ENCODE measurements at regions not wholly inside any gene's neighbourhood (a gene's known extent, or its start where the extent isn't known, plus 50 kb on each side); places are given as distances from the start of the nearest gene placed in this dataset.

GRCh38 chr6:133644892-133645619 lies 243.9 kb upstream of the TCF21 start:
- H3K9me3 Mint-ChIP-seq = no peaks in the 10 kb centered on the region

GRCh38 chr6:133645966-133646740 lies 242.8 kb upstream of the TCF21 start:
- Mint-ChIP-seq H3K36me3 (no peaks in the 10 kb centered on the region), H3K27me3 (peaks cover 10% of the 10 kb centered on the region), H3K9me3 (no peaks in the 10 kb centered on the region), H3K4me1 (no peaks in the 10 kb centered on the region), H3K27ac (no peak overlapping the region), H3K4me3 (no peak overlapping the region)
- DNase-seq = no peak

More at GRCh38 chr6:133644892-133645619, 243.9 kb upstream of the TCF21 start:
- Mint-ChIP-seq H3K4me1 (no peaks in the 10 kb centered on the region), H3K27me3 (peaks cover 10% of the 10 kb centered on the region), H3K4me3 (no peak overlapping the region), H3K36me3 (no peaks in the 10 kb centered on the region), H3K27ac (no peak overlapping the region)
- no peak for DNase-seq

- H3K27ac Mint-ChIP-seq = no peak overlapping the region
- no peaks in the 10 kb centered on the region for H3K36me3 Mint-ChIP-seq
- no peak overlapping the region for H3K4me3 Mint-ChIP-seq
- H3K4me1 Mint-ChIP-seq = no peaks in the 10 kb centered on the region
- DNase-seq = no peak
- H3K9me3 Mint-ChIP-seq = no peaks in the 10 kb centered on the region
- peaks cover 10% of the 10 kb centered on the region for H3K27me3 Mint-ChIP-seq
Measured at GRCh38 chr6:133648581-133648980, 240.3 kb upstream of the TCF21 start.

- no peaks in the 10 kb centered on the region for H3K27me3 Mint-ChIP-seq
- H3K9me3 Mint-ChIP-seq = no peaks in the 10 kb centered on the region
- H3K36me3 Mint-ChIP-seq = no peaks in the 10 kb centered on the region
Measured at GRCh38 chr6:133671376-133671775, 217.5 kb upstream of the TCF21 start.

GRCh38 chr6:133673056-133673455 lies 215.9 kb upstream of the TCF21 start:
- Mint-ChIP-seq H3K27ac (no peak overlapping the region), H3K4me1 (no peaks in the 10 kb centered on the region), H3K36me3 (no peaks in the 10 kb centered on the region), H3K4me3 (no peak overlapping the region), H3K9me3 (no peaks in the 10 kb centered on the region), H3K27me3 (no peaks in the 10 kb centered on the region)
- no peak for DNase-seq

More at GRCh38 chr6:133671376-133671775, 217.5 kb upstream of the TCF21 start:
- no peak for DNase-seq
- no peaks in the 10 kb centered on the region for H3K4me1 Mint-ChIP-seq
- H3K27ac Mint-ChIP-seq = no peak overlapping the region
- H3K4me3 Mint-ChIP-seq = no peak overlapping the region

- Mint-ChIP-seq H3K9me3 (no peaks in the 10 kb centered on the region), H3K27me3 (peaks cover 5% of the 10 kb centered on the region), H3K36me3 (no peaks in the 10 kb centered on the region), H3K4me1 (no peaks in the 10 kb centered on the region), H3K27ac (no peak overlapping the region), H3K4me3 (no peak overlapping the region)
- no peak for DNase-seq
Measured at GRCh38 chr6:133674661-133675060, 214.3 kb upstream of the TCF21 start.

GRCh38 chr6:133680994-133681393 lies 207.9 kb upstream of the TCF21 start:
- Mint-ChIP-seq H3K4me3 (no peak overlapping the region), H3K9me3 (no peaks in the 10 kb centered on the region), H3K36me3 (no peaks in the 10 kb centered on the region), H3K27me3 (peaks cover 5% of the 10 kb centered on the region), H3K4me1 (no peaks in the 10 kb centered on the region), H3K27ac (no peak overlapping the region)
- no peak for DNase-seq

- Mint-ChIP-seq H3K9me3 (no peaks in the 10 kb centered on the region), H3K4me1 (no peaks in the 10 kb centered on the region), H3K4me3 (no peak overlapping the region), H3K36me3 (no peaks in the 10 kb centered on the region), H3K27ac (no peak overlapping the region), H3K27me3 (peaks cover 5% of the 10 kb centered on the region)
- no peak for DNase-seq
Measured at GRCh38 chr6:133681891-133682290, 207.0 kb upstream of the TCF21 start.

GRCh38 chr6:133682506-133683307 lies 206.2 kb upstream of the TCF21 start:
- DNase-seq = no peak
- Mint-ChIP-seq H3K4me3 (no peak overlapping the region), H3K27ac (no peak overlapping the region), H3K9me3 (no peaks in the 10 kb centered on the region), H3K36me3 (no peaks in the 10 kb centered on the region), H3K4me1 (no peaks in the 10 kb centered on the region), H3K27me3 (peaks cover 5% of the 10 kb centered on the region)

GRCh38 chr6:133683308-133683580 lies 205.7 kb upstream of the TCF21 start:
- Mint-ChIP-seq H3K4me1 (no peaks in the 10 kb centered on the region), H3K36me3 (no peaks in the 10 kb centered on the region), H3K27me3 (peaks cover 5% of the 10 kb centered on the region), H3K4me3 (no peak overlapping the region), H3K9me3 (no peaks in the 10 kb centered on the region), H3K27ac (no peak overlapping the region)
- no peak for DNase-seq

- Mint-ChIP-seq H3K27ac (no peak overlapping the region), H3K27me3 (peaks cover 5% of the 10 kb centered on the region), H3K9me3 (no peaks in the 10 kb centered on the region), H3K36me3 (no peaks in the 10 kb centered on the region), H3K4me1 (no peaks in the 10 kb centered on the region), H3K4me3 (no peak overlapping the region)
- DNase-seq = no peak
Measured at GRCh38 chr6:133683606-133684005, 205.3 kb upstream of the TCF21 start.

GRCh38 chr6:133688705-133689492 lies 200.0 kb upstream of the TCF21 start:
- Mint-ChIP-seq H3K9me3 (no peaks in the 10 kb centered on the region), H3K4me3 (no peak overlapping the region), H3K36me3 (no peaks in the 10 kb centered on the region), H3K27me3 (peaks cover 6% of the 10 kb centered on the region), H3K27ac (no peak overlapping the region), H3K4me1 (no peaks in the 10 kb centered on the region)
- DNase-seq = no peak

GRCh38 chr6:133689863-133690262 lies 199.1 kb upstream of the TCF21 start:
- H3K4me1 Mint-ChIP-seq = no peaks in the 10 kb centered on the region
- no peak overlapping the region for H3K4me3 Mint-ChIP-seq
- H3K9me3 Mint-ChIP-seq = peaks cover 3% of the 10 kb centered on the region
- peaks cover 6% of the 10 kb centered on the region for H3K27me3 Mint-ChIP-seq
- DNase-seq = no peak
- no peaks in the 10 kb centered on the region for H3K36me3 Mint-ChIP-seq
- no peak overlapping the region for H3K27ac Mint-ChIP-seq

GRCh38 chr6:133693565-133693964 lies 195.3 kb upstream of the TCF21 start:
- Mint-ChIP-seq H3K9me3 (peaks cover 7% of the 10 kb centered on the region), H3K36me3 (no peaks in the 10 kb centered on the region), H3K27me3 (peaks cover 11% of the 10 kb centered on the region), H3K4me3 (no peak overlapping the region), H3K4me1 (no peaks in the 10 kb centered on the region), H3K27ac (no peak overlapping the region)
- DNase-seq = no peak

GRCh38 chr6:133697185-133697584 lies 191.7 kb upstream of the TCF21 start:
- no peak overlapping the region for H3K27ac Mint-ChIP-seq
- H3K36me3 Mint-ChIP-seq = no peaks in the 10 kb centered on the region
- H3K4me1 Mint-ChIP-seq = no peaks in the 10 kb centered on the region
- H3K4me3 Mint-ChIP-seq = no peak overlapping the region
- peaks cover 7% of the 10 kb centered on the region for H3K9me3 Mint-ChIP-seq
- DNase-seq = no peak
- H3K27me3 Mint-ChIP-seq = peaks cover 5% of the 10 kb centered on the region

Data from activated naive CD8-positive, alpha-beta T cell treated with anti-CD3 and anti-CD28 coated beads for 36 hours (primary cell).